Activated naive CD8-positive, alpha-beta T cell treated with anti-CD3 and anti-CD28 coated beads for 36 hours (primary cell): ENCODE measurements at regions not wholly inside any gene's neighbourhood (a gene's known extent, or its start where the extent isn't known, plus 50 kb on each side); places are given as distances from the start of the nearest gene placed in this dataset.

Source experiments
- DNase-seq: peaks from one replicate; pipeline ENCODE4 v3.0.0; 2021
- H3K27ac Mint-ChIP-seq: one replicate; pipeline ENCODE4 v1.8.0; 2022; ENCODE audit warnings: mild to moderate bottlenecking, moderate library complexity, mixed read lengths
- H3K27me3 Mint-ChIP-seq: one replicate; pipeline ENCODE4 v1.8.0; 2022; ENCODE audit warnings: mild to moderate bottlenecking, mixed read lengths
- H3K36me3 Mint-ChIP-seq: one replicate; pipeline ENCODE4 v1.8.0; 2021; ENCODE audit warnings: mild to moderate bottlenecking, mixed read lengths
- H3K4me1 Mint-ChIP-seq: one replicate; pipeline ENCODE4 v1.8.0; 2021; ENCODE audit warnings: mixed read lengths
- H3K4me3 Mint-ChIP-seq: one replicate; pipeline ENCODE4 v1.8.0; 2022; ENCODE audit warnings: mild to moderate bottlenecking, moderate library complexity, mixed read lengths
- H3K9me3 Mint-ChIP-seq: one replicate; pipeline ENCODE4 v1.8.0; 2022; ENCODE audit warnings: mixed read lengths

GRCh38 chrX:87727620-87728019 lies 210.0 kb downstream of the KLHL4 start:
- no peaks in the 10 kb centered on the region for H3K36me3 Mint-ChIP-seq
- no peak for DNase-seq
- H3K27me3 Mint-ChIP-seq, result no peaks in the 10 kb centered on the region
- no peaks in the 10 kb centered on the region for H3K9me3 Mint-ChIP-seq
- no peak overlapping the region for H3K27ac Mint-ChIP-seq
- H3K4me1 Mint-ChIP-seq, result no peaks in the 10 kb centered on the region
- H3K4me3 Mint-ChIP-seq, result no peak overlapping the region

DNA sequence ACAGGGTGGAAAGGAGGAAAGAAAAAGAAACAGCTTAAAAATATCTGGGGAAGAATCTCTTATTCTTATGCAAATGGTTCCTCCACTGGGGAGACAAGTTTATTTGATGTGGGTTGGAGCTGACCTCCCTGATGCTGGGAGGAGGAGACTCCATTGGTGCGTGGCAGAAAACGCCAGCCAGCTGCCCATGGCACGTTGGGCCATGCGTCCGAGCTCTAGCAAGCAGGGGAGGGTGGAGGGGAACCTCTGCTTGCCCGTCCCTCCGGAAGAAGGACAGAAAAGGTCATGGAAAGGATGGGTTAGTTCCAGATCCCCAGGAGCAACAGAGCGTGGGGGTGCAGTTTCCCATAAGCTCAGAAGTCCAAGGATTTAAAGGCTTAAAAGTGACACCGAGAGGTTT lies 210.4 kb downstream of the KLHL4 start:
- Mint-ChIP-seq H3K27ac (no peak overlapping the region), H3K9me3 (no peaks in the 10 kb centered on the region), H3K27me3 (no peaks in the 10 kb centered on the region), H3K4me1 (no peaks in the 10 kb centered on the region), H3K36me3 (no peaks in the 10 kb centered on the region), H3K4me3 (no peak overlapping the region)
- no peak for DNase-seq

DNA sequence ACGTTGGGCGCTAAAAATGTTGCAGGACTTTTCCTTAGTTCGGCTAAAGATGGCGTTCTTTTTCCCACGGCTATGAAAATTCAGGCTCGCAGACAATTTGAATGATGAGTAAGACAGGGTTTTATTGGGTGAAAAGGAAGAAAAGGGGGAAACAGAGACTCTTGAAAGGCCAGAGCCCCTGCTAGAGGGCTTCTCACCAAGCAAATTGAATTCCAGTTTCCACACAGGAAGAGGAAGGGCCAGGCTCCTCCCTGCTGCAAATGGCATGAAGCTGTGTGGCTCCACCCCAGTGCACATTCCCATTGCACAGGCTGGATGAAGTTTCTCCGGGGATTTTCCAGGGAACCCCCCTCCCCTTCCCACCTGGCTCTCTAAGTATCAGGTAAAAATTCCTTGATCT lies 210.9 kb downstream of the KLHL4 start:
- Mint-ChIP-seq H3K27me3 (no peaks in the 10 kb centered on the region), H3K9me3 (no peaks in the 10 kb centered on the region), H3K27ac (no peak overlapping the region), H3K4me1 (no peaks in the 10 kb centered on the region), H3K36me3 (no peaks in the 10 kb centered on the region), H3K4me3 (no peak overlapping the region)
- DNase-seq, result no peak

DNA sequence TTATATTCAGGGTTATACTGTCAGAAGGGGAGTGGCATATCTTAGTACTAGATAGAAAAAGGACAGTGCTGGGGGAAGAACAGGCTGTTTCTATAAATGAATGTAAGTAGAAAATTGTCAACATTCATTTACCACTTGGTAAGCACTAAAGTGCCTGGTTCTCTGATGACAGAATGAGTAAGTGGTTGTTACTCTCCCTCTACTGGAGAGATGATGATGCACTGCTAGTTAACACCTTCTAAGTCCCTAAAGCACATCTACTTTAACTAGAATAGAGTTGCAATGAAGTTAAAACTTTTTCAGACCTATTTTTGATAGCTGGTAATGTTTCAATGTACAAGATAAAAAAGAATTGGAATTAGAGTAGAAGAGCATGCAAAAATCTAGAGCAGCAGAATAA lies 214.5 kb downstream of the KLHL4 start:
- no peak for DNase-seq
- H3K4me3 Mint-ChIP-seq, result no peak overlapping the region
- H3K36me3 Mint-ChIP-seq, result no peaks in the 10 kb centered on the region
- H3K9me3 Mint-ChIP-seq, result no peaks in the 10 kb centered on the region
- no peaks in the 10 kb centered on the region for H3K27me3 Mint-ChIP-seq
- H3K27ac Mint-ChIP-seq, result no peak overlapping the region
- no peaks in the 10 kb centered on the region for H3K4me1 Mint-ChIP-seq

DNA sequence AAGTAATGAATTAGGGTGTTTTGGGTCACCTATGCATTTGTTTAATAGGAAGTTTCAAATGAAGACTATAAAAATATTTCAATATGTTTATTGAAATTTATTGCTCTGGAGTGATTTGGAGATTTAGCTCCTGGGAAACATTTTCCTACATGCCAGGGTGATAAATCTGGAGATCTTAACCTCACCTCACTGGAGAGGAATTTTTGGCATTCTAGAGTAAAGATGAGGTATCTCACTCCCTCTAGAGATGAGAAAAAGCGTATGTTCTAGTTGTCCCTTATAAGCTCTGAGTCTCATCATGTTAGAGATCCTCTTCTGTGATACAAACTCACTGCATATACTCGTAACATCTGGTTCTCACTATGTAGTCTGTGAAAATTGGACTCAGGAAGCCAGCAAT lies 219.0 kb downstream of the KLHL4 start:
- H3K4me1 Mint-ChIP-seq, result no peaks in the 10 kb centered on the region
- no peak for DNase-seq
- H3K36me3 Mint-ChIP-seq, result no peaks in the 10 kb centered on the region
- no peaks in the 10 kb centered on the region for H3K9me3 Mint-ChIP-seq
- H3K27ac Mint-ChIP-seq, result no peak overlapping the region
- H3K27me3 Mint-ChIP-seq, result no peaks in the 10 kb centered on the region
- H3K4me3 Mint-ChIP-seq, result no peak overlapping the region

GRCh38 chrX:87744391-87744790 lies 226.8 kb downstream of the KLHL4 start:
- Mint-ChIP-seq H3K36me3 (no peaks in the 10 kb centered on the region), H3K4me3 (no peak overlapping the region), H3K4me1 (no peaks in the 10 kb centered on the region), H3K27ac (no peak overlapping the region), H3K27me3 (no peaks in the 10 kb centered on the region), H3K9me3 (no peaks in the 10 kb centered on the region)
- no peak for DNase-seq

DNA sequence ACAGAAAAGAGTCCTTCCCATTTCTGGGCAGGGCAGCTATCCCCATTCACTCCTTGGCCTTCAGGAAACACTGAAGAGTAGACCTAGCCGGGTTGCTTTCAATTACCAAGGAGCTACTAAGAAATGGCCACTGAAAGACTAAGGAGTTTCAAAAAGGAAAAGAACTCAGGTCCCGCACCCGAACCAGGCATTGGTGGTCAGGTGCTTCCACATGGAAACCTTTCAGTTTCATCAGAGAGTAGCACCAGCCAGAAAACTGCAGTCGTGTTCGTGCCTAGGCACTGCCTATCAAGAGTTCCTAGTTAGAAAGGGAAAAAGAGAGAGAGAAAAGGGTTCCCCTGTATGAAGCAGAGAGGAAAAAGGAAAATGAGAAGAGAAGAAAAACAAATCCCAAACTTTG lies 237.9 kb downstream of the KLHL4 start:
- H3K36me3 Mint-ChIP-seq, result no peaks in the 10 kb centered on the region
- no peaks in the 10 kb centered on the region for H3K27me3 Mint-ChIP-seq
- peaks cover 9% of the 10 kb centered on the region for H3K9me3 Mint-ChIP-seq
- no peak overlapping the region for H3K4me3 Mint-ChIP-seq
- H3K4me1 Mint-ChIP-seq, result no peaks in the 10 kb centered on the region
- no peak for DNase-seq
- no peak overlapping the region for H3K27ac Mint-ChIP-seq

- H3K9me3 Mint-ChIP-seq, result peaks cover 7% of the 10 kb centered on the region
- H3K27me3 Mint-ChIP-seq, result no peaks in the 10 kb centered on the region
- no peak overlapping the region for H3K27ac Mint-ChIP-seq
- no peaks in the 10 kb centered on the region for H3K4me1 Mint-ChIP-seq
- DNase-seq, result no peak
- H3K4me3 Mint-ChIP-seq, result no peak overlapping the region
- H3K36me3 Mint-ChIP-seq, result no peaks in the 10 kb centered on the region
Measured at GRCh38 chrX:87788976-87789375, 271.4 kb downstream of the KLHL4 start.

DNA sequence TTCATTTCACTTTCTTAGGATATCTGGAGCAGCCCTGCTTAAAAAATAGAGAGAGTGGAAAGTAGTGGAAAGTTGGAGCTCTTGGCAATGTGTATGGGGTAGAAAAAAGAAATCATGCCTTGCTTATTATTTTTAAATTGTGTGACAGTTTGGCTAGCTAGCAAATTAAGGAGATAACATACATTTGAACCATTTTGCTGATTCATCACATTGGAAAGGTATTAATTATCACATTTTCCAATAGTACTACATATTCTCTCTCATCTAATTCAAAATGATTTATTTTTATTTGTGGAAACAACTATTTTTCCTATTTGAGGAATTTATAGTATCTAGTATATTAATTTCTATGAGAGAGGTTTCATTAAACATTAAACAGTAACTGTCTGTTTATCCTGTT lies 280.4 kb downstream of the KLHL4 start:
- Mint-ChIP-seq H3K27ac (no peak overlapping the region), H3K4me1 (no peaks in the 10 kb centered on the region)

GRCh38 chrX:87805829-87806490 lies 288.4 kb downstream of the KLHL4 start:
- no peak overlapping the region for H3K27ac Mint-ChIP-seq
- no peaks in the 10 kb centered on the region for H3K9me3 Mint-ChIP-seq
- no peaks in the 10 kb centered on the region for H3K27me3 Mint-ChIP-seq
- no peak overlapping the region for H3K4me3 Mint-ChIP-seq
- no peaks in the 10 kb centered on the region for H3K36me3 Mint-ChIP-seq
- no peaks in the 10 kb centered on the region for H3K4me1 Mint-ChIP-seq
- no peak for DNase-seq

More for the DNA sequence above, 280.4 kb downstream of the KLHL4 start:
- Mint-ChIP-seq H3K27me3 (no peaks in the 10 kb centered on the region), H3K9me3 (no peaks in the 10 kb centered on the region), H3K4me3 (no peak overlapping the region), H3K36me3 (no peaks in the 10 kb centered on the region)
- no peak for DNase-seq

DNA sequence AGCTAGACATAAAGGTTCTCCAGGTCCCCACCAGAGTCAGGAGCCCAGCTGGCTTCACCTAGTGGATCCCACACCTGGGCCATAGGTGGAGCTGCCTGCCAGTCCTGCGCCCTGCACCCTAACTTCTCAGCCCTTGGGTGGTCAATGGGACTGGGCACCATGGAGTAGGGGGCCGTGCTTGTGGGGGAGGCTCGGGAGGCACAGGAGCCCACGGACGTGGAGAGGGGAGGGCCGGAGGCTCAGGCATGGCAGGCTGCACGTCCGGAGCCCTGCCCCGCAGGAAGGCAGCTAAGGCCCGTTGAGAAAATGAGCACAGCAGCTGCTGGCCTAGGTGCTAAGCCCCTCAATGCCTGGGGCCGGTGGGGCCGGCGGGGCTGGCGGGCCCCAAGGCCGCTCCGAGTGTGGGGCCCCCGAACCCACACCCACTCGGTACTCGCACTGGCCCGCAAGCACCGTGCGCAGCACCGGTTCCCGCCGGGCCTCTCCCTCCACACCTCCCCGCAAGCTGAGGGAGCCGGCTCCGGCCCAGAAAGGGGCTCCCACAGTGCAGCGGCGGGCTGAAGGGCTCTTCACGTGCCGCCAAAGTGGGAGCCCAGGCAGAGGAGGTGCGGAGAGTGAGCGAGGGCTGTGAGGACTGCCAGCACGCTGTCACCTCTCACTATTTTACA lies 291.1 kb downstream of the KLHL4 start:
- no peaks in the 10 kb centered on the region for H3K4me1 Mint-ChIP-seq

GRCh38 chrX:87813566-87813965 lies 296.0 kb downstream of the KLHL4 start:
- no peaks in the 10 kb centered on the region for H3K9me3 Mint-ChIP-seq
- no peak overlapping the region for H3K27ac Mint-ChIP-seq
- H3K27me3 Mint-ChIP-seq, result no peaks in the 10 kb centered on the region
- no peak for DNase-seq
- H3K4me1 Mint-ChIP-seq, result no peaks in the 10 kb centered on the region
- no peaks in the 10 kb centered on the region for H3K36me3 Mint-ChIP-seq
- H3K4me3 Mint-ChIP-seq, result no peak overlapping the region

More for the DNA sequence above, 291.1 kb downstream of the KLHL4 start:
- Mint-ChIP-seq H3K27me3 (no peaks in the 10 kb centered on the region), H3K36me3 (no peaks in the 10 kb centered on the region), H3K27ac (no peak overlapping the region), H3K9me3 (no peaks in the 10 kb centered on the region), H3K4me3 (no peak overlapping the region)
- DNase-seq, result no peak

DNA sequence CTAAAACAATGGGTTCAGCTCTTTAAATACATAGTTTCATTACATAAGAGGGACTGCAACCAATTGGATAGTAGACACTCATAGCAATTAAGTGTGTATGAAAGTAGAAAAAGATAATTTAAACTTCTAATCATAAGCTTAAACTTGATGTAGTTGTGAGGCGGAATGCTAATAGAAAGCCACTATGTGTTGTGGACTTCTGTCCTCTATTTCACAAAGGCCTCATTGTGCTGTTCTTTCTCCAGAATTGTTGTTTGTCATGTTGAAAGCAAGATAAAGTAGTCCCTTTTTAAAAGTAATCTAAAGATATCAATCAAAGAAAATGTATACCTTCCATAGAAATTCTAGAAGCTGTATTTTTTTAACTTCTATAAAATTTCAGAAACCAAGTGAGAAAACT lies 329.4 kb downstream of the KLHL4 start:
- Mint-ChIP-seq H3K9me3 (no peaks in the 10 kb centered on the region), H3K27ac (no peak overlapping the region), H3K36me3 (no peaks in the 10 kb centered on the region), H3K4me3 (no peak overlapping the region), H3K4me1 (no peaks in the 10 kb centered on the region), H3K27me3 (no peaks in the 10 kb centered on the region)
- DNase-seq, result no peak

- Mint-ChIP-seq H3K9me3 (peaks cover 1% of the 10 kb centered on the region), H3K27me3 (no peaks in the 10 kb centered on the region), H3K4me3 (no peak overlapping the region), H3K36me3 (no peaks in the 10 kb centered on the region), H3K4me1 (no peaks in the 10 kb centered on the region), H3K27ac (no peak overlapping the region)
- no peak for DNase-seq
Measured at GRCh38 chrX:87873347-87873941, 355.8 kb downstream of the KLHL4 start.

- no peak for DNase-seq
- Mint-ChIP-seq H3K27ac (no peak overlapping the region), H3K27me3 (no peaks in the 10 kb centered on the region), H3K4me1 (no peaks in the 10 kb centered on the region), H3K9me3 (peaks cover 1% of the 10 kb centered on the region), H3K36me3 (no peaks in the 10 kb centered on the region), H3K4me3 (no peak overlapping the region)
Measured at GRCh38 chrX:87874043-87874442, 356.4 kb downstream of the KLHL4 start.

- H3K36me3 Mint-ChIP-seq, result no peaks in the 10 kb centered on the region
- H3K9me3 Mint-ChIP-seq, result peaks cover 1% of the 10 kb centered on the region
- no peak overlapping the region for H3K4me3 Mint-ChIP-seq
- H3K27me3 Mint-ChIP-seq, result no peaks in the 10 kb centered on the region
- no peak for DNase-seq
- H3K27ac Mint-ChIP-seq, result no peak overlapping the region
- no peaks in the 10 kb centered on the region for H3K4me1 Mint-ChIP-seq
Measured at GRCh38 chrX:87878926-87879325, 361.3 kb downstream of the KLHL4 start.
